ENCODE measurements at regions not wholly inside any gene's neighbourhood (a gene's known extent, or its start where the extent isn't known, plus 50 kb on each side); places are given as distances from the start of the nearest gene placed in this dataset.
A peak's percentile ranks its signal among the peaks of the same experiment; 100 is the strongest.

- no peak for DNase-seq (ENCODE audit: low read depth, low spot score)
- TF ChIP-seq, protein P1, sequence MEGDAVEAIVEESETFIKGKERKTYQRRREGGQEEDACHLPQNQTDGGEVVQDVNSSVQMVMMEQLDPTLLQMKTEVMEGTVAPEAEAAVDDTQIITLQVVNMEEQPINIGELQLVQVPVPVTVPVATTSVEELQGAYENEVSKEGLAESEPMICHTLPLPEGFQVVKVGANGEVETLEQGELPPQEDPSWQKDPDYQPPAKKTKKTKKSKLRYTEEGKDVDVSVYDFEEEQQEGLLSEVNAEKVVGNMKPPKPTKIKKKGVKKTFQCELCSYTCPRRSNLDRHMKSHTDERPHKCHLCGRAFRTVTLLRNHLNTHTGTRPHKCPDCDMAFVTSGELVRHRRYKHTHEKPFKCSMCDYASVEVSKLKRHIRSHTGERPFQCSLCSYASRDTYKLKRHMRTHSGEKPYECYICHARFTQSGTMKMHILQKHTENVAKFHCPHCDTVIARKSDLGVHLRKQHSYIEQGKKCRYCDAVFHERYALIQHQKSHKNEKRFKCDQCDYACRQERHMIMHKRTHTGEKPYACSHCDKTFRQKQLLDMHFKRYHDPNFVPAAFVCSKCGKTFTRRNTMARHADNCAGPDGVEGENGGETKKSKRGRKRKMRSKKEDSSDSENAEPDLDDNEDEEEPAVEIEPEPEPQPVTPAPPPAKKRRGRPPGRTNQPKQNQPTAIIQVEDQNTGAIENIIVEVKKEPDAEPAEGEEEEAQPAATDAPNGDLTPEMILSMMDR (conservative IDR thresholded peaks at IDR 0.05) = no peak
- no peak overlapping the region for H3K27ac Mint-ChIP-seq (ENCODE audit: unreplicated experiment)
- H3K9me3 Mint-ChIP-seq = no peaks in the 10 kb centered on the region
- no peak overlapping the region for H3K4me3 Mint-ChIP-seq
- peaks cover 4% of the 10 kb centered on the region for H3K4me1 Mint-ChIP-seq
- no peaks in the 10 kb centered on the region for H3K36me3 Mint-ChIP-seq (ENCODE audit: low read depth)
- H3K27me3 Mint-ChIP-seq (ENCODE audit: low read depth) = peaks cover 97% of the 10 kb centered on the region
These were observed 297.9 kb downstream of the BMP7 start for GRCh38 chr20:56968376-56969048.

DNA sequence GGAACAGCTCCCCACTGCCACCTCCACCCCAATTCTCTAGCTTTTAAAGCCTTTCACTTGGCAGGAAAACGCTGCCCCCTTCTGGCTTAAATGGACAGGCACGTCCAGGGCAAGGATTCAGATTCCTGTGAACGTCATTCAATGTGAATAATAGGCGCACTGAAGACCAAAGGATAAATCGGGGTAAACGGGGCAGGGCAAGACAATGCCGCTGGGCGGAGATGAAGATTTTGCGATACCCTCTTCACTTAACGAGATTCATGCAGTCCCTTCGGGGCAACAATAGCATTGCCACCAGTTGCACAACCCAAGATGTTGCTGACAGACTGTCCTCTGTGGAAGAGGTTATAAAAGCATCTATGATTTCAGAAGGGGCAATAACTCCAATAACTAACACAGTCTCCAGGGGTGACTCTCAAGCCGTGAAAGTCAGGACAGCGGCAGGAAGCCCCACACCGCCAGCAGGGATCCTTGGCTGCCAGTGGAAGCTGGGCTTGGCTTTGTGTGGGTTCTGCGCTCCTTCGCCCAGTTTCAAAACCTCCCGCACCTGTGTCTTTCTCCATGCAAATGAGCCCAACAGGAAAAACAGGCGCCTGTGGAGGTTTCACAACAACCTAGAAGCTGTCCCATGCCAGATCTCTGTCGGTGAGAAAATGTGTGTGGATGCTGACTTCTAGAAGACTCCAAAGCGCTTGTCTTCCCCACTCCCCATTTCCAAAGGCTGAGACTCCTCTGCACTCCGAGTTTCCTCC, 291.8 kb downstream of the BMP7 start:
- Mint-ChIP-seq H3K27me3 (ENCODE audit: low read depth) (peaks cover 98% of the 10 kb centered on the region), H3K27ac (ENCODE audit: unreplicated experiment) (no peak overlapping the region), H3K9me3 (no peaks in the 10 kb centered on the region), H3K4me1 (peaks cover 6% of the 10 kb centered on the region), H3K4me3 (no peak overlapping the region), H3K36me3 (ENCODE audit: low read depth) (no peaks in the 10 kb centered on the region)
- TF ChIP-seq, protein P1 (conservative IDR thresholded peaks at IDR 0.05) = peak; percentile 89
- DNase-seq (ENCODE audit: low read depth, low spot score) = peak; percentile 70

DNA sequence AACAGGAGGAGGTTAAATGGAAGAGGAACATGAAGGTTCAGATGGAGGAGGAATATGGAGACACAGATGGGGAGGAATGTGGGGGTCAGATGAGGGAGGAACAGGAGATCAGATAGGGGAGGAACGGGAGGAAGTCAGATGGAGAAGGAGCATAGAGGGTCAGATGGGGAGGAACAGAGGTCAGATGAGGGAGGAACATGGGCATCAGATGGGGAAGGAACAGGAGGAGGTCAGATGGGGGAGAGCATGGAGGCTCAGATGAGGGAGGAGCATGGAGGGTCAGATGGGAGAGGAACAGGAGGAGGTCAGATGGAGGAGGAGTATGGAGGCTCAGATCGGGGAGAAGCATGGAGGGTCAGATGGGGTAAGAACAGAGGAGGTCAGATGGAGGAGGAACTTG, 290.6 kb downstream of the BMP7 start:
- Mint-ChIP-seq H3K4me3 (no peak overlapping the region), H3K27ac (ENCODE audit: unreplicated experiment) (no peak overlapping the region), H3K4me1 (peaks cover 6% of the 10 kb centered on the region), H3K9me3 (no peaks in the 10 kb centered on the region), H3K27me3 (ENCODE audit: low read depth) (peaks cover 93% of the 10 kb centered on the region), H3K36me3 (ENCODE audit: low read depth) (no peaks in the 10 kb centered on the region)
- DNase-seq (ENCODE audit: low read depth, low spot score) = no peak
- TF ChIP-seq, protein P1 (conservative IDR thresholded peaks at IDR 0.05) = no peak

DNA sequence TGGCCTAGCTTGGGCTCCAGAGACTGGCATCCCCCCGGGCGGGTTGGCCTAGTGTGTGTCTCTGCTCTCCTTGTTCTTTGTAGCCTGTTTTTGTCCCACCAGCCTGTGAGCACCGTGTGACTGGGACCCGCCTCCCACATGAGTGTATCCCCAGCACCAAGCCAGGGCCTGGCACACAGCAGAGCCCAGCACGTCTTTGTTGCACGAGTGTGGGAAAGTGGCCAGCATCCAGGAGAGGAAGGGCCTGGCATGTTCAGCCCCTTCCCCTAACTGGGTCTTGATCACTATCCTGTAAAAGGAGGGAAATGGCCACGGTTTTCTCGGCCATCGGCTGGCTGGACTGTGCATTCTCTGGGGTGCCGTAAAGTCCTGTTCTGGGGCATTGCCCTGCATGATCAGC, 290.1 kb downstream of the BMP7 start:
- H3K4me3 Mint-ChIP-seq = no peak overlapping the region
- H3K36me3 Mint-ChIP-seq (ENCODE audit: low read depth) = no peaks in the 10 kb centered on the region
- no peak overlapping the region for H3K27ac Mint-ChIP-seq (ENCODE audit: unreplicated experiment)
- H3K4me1 Mint-ChIP-seq = peaks cover 6% of the 10 kb centered on the region
- TF ChIP-seq, protein P1 (conservative IDR thresholded peaks at IDR 0.05) = no peak
- H3K27me3 Mint-ChIP-seq (ENCODE audit: low read depth) = peaks cover 93% of the 10 kb centered on the region
- DNase-seq (ENCODE audit: low read depth, low spot score) = no peak
- no peaks in the 10 kb centered on the region for H3K9me3 Mint-ChIP-seq

- peak overlapping the region; percentile 8 for H3K27ac Mint-ChIP-seq (ENCODE audit: unreplicated experiment)
- TF ChIP-seq, protein P1 (conservative IDR thresholded peaks at IDR 0.05) = no peak
- H3K27me3 Mint-ChIP-seq (ENCODE audit: low read depth) = peaks cover 73% of the 10 kb centered on the region
These were observed 288.0 kb downstream of the BMP7 start for GRCh38 chr20:56978475-56978874.

More at GRCh38 chr20:56978475-56978874, 288.0 kb downstream of the BMP7 start:
- peaks cover 2% of the 10 kb centered on the region for H3K9me3 Mint-ChIP-seq
- no peak overlapping the region for H3K4me3 Mint-ChIP-seq
- H3K36me3 Mint-ChIP-seq (ENCODE audit: low read depth) = no peaks in the 10 kb centered on the region
- H3K4me1 Mint-ChIP-seq = peaks cover 6% of the 10 kb centered on the region
- no peak for DNase-seq (ENCODE audit: low read depth, low spot score)
